Prostate gland (tissue), 2 donors: ENCODE measurements at regions not wholly inside any gene's neighbourhood (a gene's known extent, or its start where the extent isn't known, plus 50 kb on each side); places are given as distances from the start of the nearest gene placed in this dataset.

Experiments
- CTCF ChIP-seq, 4 experiments: fragments of 200-600 bp in 2 of 4; fragments of 450-650 bp in 2 of 4; sonication (generic) in 2 of 4; IDR thresholded peaks; 1 replicate in 3 of 4; 2 replicates in 1 of 4; pipeline ENCODE4 v1.5.1; 2016 to 2019; ENCODE audit warnings: antibody characterized with exemption in 4 of 4, mild to moderate bottlenecking in 2 of 4, moderate library complexity in 2 of 4
- POLR2AphosphoS5 ChIP-seq: sonication (generic); formaldehyde crosslinking; IDR thresholded peaks from one replicate; pipeline ENCODE4 v1.6.1; 2017; ENCODE audit warnings: antibody characterized with exemption

- TF ChIP-seq CTCF (IDR thresholded peaks at IDR 0.05), result no peak
- TF ChIP-seq POLR2AphosphoS5, result no peak
Observed at GRCh38 chr5:168153876-168154270, 137.6 kb upstream of the WWC1 start.
